ENCODE measurements at regions not wholly inside any gene's neighbourhood (a gene's known extent, or its start where the extent isn't known, plus 50 kb on each side); places are given as distances from the start of the nearest gene placed in this dataset.
A peak's percentile ranks its signal among the peaks of the same experiment; 100 is the strongest.

DNA sequence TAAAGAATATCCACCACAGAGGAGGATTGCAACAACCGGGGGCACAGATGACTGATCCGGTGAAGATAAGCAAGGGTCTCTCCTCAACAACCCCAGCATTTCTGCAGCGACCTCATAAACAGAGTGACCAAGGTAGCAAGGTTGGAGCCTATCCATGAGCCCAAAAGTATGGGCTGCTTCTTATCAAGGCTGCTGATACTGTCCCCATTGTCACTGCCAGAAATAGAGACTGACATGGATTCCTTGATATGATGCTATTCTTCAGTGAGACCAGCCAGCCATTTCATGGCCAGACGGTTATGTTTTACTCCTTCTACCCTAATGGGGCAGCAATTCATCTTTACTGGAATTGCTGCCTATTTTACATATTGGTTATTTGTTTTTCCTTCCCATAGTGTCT is 61.9 kb upstream of the ARHGAP5 start:
- no peaks in the 10 kb centered on the region for H3K9me3 Mint-ChIP-seq
- no peaks in the 10 kb centered on the region for H3K36me3 Mint-ChIP-seq (ENCODE audit: low read depth)
- H3K4me3 Mint-ChIP-seq = no peak overlapping the region
- TF ChIP-seq, protein P1, sequence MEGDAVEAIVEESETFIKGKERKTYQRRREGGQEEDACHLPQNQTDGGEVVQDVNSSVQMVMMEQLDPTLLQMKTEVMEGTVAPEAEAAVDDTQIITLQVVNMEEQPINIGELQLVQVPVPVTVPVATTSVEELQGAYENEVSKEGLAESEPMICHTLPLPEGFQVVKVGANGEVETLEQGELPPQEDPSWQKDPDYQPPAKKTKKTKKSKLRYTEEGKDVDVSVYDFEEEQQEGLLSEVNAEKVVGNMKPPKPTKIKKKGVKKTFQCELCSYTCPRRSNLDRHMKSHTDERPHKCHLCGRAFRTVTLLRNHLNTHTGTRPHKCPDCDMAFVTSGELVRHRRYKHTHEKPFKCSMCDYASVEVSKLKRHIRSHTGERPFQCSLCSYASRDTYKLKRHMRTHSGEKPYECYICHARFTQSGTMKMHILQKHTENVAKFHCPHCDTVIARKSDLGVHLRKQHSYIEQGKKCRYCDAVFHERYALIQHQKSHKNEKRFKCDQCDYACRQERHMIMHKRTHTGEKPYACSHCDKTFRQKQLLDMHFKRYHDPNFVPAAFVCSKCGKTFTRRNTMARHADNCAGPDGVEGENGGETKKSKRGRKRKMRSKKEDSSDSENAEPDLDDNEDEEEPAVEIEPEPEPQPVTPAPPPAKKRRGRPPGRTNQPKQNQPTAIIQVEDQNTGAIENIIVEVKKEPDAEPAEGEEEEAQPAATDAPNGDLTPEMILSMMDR (IDR thresholded peaks at IDR 0.05) = no peak
- no peak overlapping the region for H3K27ac Mint-ChIP-seq
- peaks cover 16% of the 10 kb centered on the region for H3K4me1 Mint-ChIP-seq
- no peak for DNase-seq
- H3K27me3 Mint-ChIP-seq (ENCODE audit: low read depth, poor library complexity) = peaks cover 5% of the 10 kb centered on the region

DNA sequence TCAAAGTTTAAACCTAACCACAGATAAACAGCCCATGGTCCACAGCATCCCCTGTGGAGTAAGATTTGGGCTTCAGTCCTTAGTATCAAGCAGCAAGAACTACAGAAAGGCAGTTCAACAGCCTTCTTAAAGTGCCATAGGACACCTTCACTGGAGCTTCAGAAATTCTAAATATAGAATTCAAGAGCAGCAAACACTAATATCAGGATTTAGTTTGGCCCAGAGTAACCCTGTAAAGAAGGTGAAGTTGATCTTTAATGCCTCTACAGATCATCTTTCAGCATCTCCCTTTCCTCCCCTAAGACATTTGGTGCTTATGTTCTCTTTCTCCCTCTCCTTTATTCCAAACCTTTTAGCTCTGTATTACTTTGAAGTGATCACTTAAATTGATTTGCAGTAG is 59.5 kb upstream of the ARHGAP5 start:
- Mint-ChIP-seq H3K36me3 (ENCODE audit: low read depth) (no peaks in the 10 kb centered on the region), H3K4me3 (no peak overlapping the region), H3K27ac (no peak overlapping the region), H3K9me3 (no peaks in the 10 kb centered on the region), H3K4me1 (peaks cover 8% of the 10 kb centered on the region), H3K27me3 (ENCODE audit: low read depth, poor library complexity) (peaks cover 5% of the 10 kb centered on the region)
- TF ChIP-seq, protein P1 (IDR thresholded peaks at IDR 0.05) = no peak
- DNase-seq = no peak

- no peaks in the 10 kb centered on the region for H3K36me3 Mint-ChIP-seq (ENCODE audit: low read depth)
- no peaks in the 10 kb centered on the region for H3K9me3 Mint-ChIP-seq
- no peak overlapping the region for H3K4me3 Mint-ChIP-seq
- TF ChIP-seq, protein P1 (IDR thresholded peaks at IDR 0.05) = no peak
- H3K27ac Mint-ChIP-seq = peak overlapping the region; percentile 42
- peaks cover 3% of the 10 kb centered on the region for H3K27me3 Mint-ChIP-seq (ENCODE audit: low read depth, poor library complexity)
- no peak for DNase-seq
- H3K4me1 Mint-ChIP-seq = peaks cover 8% of the 10 kb centered on the region
Observed at GRCh38 chr14:32018391-32019092, 58.6 kb upstream of the ARHGAP5 start.

GRCh38 chr14:32019276-32019675 is 57.8 kb upstream of the ARHGAP5 start:
- H3K36me3 Mint-ChIP-seq (ENCODE audit: low read depth) = no peaks in the 10 kb centered on the region

GRCh38 chr14:32020882-32021281 is 56.2 kb upstream of the ARHGAP5 start:
- peaks cover 3% of the 10 kb centered on the region for H3K27me3 Mint-ChIP-seq (ENCODE audit: low read depth, poor library complexity)
- no peak for DNase-seq
- no peak overlapping the region for H3K4me3 Mint-ChIP-seq
- H3K36me3 Mint-ChIP-seq (ENCODE audit: low read depth) = no peaks in the 10 kb centered on the region
- H3K27ac Mint-ChIP-seq = no peak overlapping the region
- H3K4me1 Mint-ChIP-seq = peaks cover 4% of the 10 kb centered on the region
- no peaks in the 10 kb centered on the region for H3K9me3 Mint-ChIP-seq
- TF ChIP-seq, protein P1 (IDR thresholded peaks at IDR 0.05) = no peak

More at GRCh38 chr14:32019276-32019675, 57.8 kb upstream of the ARHGAP5 start:
- Mint-ChIP-seq H3K4me1 (peaks cover 4% of the 10 kb centered on the region), H3K9me3 (no peaks in the 10 kb centered on the region), H3K4me3 (no peak overlapping the region), H3K27me3 (ENCODE audit: low read depth, poor library complexity) (peaks cover 3% of the 10 kb centered on the region), H3K27ac (peak overlapping the region; percentile 42)
- TF ChIP-seq, protein P1 (IDR thresholded peaks at IDR 0.05) = no peak
- DNase-seq = no peak

DNA sequence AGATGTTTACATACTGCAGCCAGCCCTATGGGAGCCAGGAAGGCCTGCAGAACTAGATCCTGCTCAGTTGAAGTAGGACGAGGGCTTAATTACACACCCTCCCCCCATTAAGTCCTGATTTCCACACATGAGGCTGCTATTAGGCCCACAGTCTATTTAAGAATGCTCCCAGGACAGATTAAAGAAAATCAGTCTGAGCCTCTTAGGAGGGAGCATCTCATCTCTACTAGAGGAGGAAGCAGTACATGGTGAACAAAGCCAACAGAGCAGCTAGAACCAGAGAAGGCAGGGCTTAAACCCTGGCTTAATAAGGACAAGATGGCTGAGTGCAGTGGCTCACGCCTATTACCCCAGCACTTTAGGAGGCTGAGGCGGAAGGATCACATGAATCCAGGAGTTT is 55.8 kb upstream of the ARHGAP5 start:
- Mint-ChIP-seq H3K4me3 (no peak overlapping the region), H3K27ac (no peak overlapping the region), H3K36me3 (ENCODE audit: low read depth) (no peaks in the 10 kb centered on the region), H3K9me3 (no peaks in the 10 kb centered on the region), H3K27me3 (ENCODE audit: low read depth, poor library complexity) (peaks cover 3% of the 10 kb centered on the region), H3K4me1 (peaks cover 4% of the 10 kb centered on the region)
- DNase-seq = no peak
- TF ChIP-seq, protein P1 (IDR thresholded peaks at IDR 0.05) = no peak

Data from nephron progenitor cell (in vitro differentiated cells).